Dermis microvascular lymphatic vessel endothelial cell (primary cell): ENCODE measurements at regions not wholly inside any gene's neighbourhood (a gene's known extent, or its start where the extent isn't known, plus 50 kb on each side); places are given as distances from the start of the nearest gene placed in this dataset.

Source experiments
- DNase-seq, 2 donors: peaks; one replicate each; pipeline versions ENCODE4 v3.0.0 to v3.0.0-alpha.2; 2010; ENCODE audit warnings: low read depth in 2 of 2

GRCh38 chr13:72023895-72024294, 156.9 kb upstream of the DACH1 start:
- DNase-seq, result no peak

GRCh38 chr13:72005455-72005854, 138.5 kb upstream of the DACH1 start:
- no peak for DNase-seq

- DNase-seq, result no peak
Measured at GRCh38 chr13:72004784-72005374, 137.9 kb upstream of the DACH1 start.

GRCh38 chr13:72004246-72004645, 137.2 kb upstream of the DACH1 start:
- DNase-seq, result no peak

GRCh38 chr13:71998223-71998622, 131.2 kb upstream of the DACH1 start:
- DNase-seq, result no peak

GRCh38 chr13:71979616-71980015, 112.6 kb upstream of the DACH1 start:
- DNase-seq, result peak in 1 of 2 donors; percentile 15

- DNase-seq, result no peak
Measured at GRCh38 chr13:71977028-71977427, 110.0 kb upstream of the DACH1 start.

GRCh38 chr13:71967990-71968389, 101.0 kb upstream of the DACH1 start:
- DNase-seq, result peak in 1 of 2 donors; percentile 30

GRCh38 chr13:71964491-71965100, 97.6 kb upstream of the DACH1 start:
- no peak for DNase-seq

GRCh38 chr13:71962735-71963134, 95.7 kb upstream of the DACH1 start:
- DNase-seq, result no peak

GRCh38 chr13:71962126-71962525, 95.1 kb upstream of the DACH1 start:
- DNase-seq, result no peak

GRCh38 chr13:71949441-71949840, 82.4 kb upstream of the DACH1 start:
- DNase-seq, result no peak

GRCh38 chr13:71939186-71939585, 72.2 kb upstream of the DACH1 start:
- DNase-seq, result no peak

GRCh38 chr13:71935166-71935840, 68.3 kb upstream of the DACH1 start:
- no peak for DNase-seq

- DNase-seq, result no peak
Measured at GRCh38 chr13:71924931-71925330, 57.9 kb upstream of the DACH1 start.

GRCh38 chr13:71922194-71922593, 55.2 kb upstream of the DACH1 start:
- DNase-seq, result no peak
